ENCODE measurements at regions not wholly inside any gene's neighbourhood (a gene's known extent, or its start where the extent isn't known, plus 50 kb on each side); places are given as distances from the start of the nearest gene placed in this dataset.

DNA sequence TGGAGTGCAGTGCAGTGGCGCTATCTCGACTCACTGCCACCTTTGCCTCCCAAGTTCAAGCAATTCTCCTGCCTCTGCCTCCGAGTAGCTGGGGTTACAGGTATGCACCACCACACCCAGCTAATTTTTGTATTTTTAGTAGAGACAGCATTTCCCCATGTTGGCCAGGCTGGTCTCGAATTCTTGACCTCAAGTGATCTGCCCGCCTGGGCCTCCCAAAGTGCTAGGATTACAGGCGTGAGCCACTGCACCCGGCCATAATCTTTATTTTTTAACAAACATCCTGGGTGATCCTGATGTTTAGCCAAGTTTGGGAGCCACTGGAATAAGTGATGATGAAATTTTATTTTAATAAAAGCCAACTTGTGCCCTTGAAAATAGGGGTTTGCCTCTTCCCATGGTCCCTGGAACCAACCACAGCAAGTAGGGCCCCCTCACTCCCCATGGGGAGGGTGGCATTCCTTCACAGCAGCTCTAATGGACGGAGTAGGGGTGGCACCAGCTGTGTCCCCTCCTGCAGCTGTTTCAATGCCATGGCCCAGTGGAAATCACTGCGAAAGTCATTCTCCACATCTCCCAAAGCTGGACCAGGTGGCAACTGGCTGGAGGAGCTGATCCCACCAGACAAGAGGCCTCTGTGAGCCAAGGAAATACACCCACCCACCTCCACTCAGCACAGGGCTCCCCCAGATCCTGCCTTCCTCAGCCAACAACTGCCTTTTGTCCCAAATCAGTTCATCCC lies 194.8 kb downstream of the ZFP36L2 start:
- no peak for DNase-seq

GRCh38 chr2:43030551-43031307 lies 195.7 kb downstream of the ZFP36L2 start:
- no peak for DNase-seq

DNA sequence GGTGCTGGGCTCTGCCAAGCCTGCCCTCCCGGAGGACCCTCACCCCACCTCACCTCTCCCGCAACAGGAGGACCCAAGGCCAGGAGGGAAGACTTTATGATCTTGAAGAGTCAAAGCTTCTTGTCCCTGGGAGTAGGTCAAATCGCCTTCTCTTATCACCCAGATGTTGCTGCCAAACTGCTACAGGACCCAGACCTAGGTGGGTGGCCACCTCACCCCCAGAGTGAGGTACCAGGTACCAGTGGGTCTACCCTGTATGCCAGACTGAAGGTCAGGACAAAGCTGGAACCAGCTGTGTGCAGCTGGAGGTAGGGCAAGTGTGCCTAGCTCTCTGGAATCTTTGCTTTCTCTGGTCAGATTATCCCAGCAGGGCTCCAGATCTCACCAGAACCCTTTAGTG lies 197.2 kb downstream of the ZFP36L2 start:
- no peak for DNase-seq

GRCh38 chr2:43028188-43028587 lies 198.2 kb downstream of the ZFP36L2 start:
- DNase-seq = no peak

- no peak for DNase-seq
Observed at GRCh38 chr2:43027097-43027873, 199.1 kb downstream of the ZFP36L2 start.

GRCh38 chr2:43026426-43027096 lies 199.8 kb downstream of the ZFP36L2 start:
- no peak for DNase-seq

- DNase-seq = no peak
Observed at GRCh38 chr2:43025709-43026295, 200.6 kb downstream of the ZFP36L2 start.

GRCh38 chr2:43024515-43025011 lies 201.8 kb downstream of the ZFP36L2 start:
- DNase-seq = peak in 1 of 2 experiments; percentile 48

DNA sequence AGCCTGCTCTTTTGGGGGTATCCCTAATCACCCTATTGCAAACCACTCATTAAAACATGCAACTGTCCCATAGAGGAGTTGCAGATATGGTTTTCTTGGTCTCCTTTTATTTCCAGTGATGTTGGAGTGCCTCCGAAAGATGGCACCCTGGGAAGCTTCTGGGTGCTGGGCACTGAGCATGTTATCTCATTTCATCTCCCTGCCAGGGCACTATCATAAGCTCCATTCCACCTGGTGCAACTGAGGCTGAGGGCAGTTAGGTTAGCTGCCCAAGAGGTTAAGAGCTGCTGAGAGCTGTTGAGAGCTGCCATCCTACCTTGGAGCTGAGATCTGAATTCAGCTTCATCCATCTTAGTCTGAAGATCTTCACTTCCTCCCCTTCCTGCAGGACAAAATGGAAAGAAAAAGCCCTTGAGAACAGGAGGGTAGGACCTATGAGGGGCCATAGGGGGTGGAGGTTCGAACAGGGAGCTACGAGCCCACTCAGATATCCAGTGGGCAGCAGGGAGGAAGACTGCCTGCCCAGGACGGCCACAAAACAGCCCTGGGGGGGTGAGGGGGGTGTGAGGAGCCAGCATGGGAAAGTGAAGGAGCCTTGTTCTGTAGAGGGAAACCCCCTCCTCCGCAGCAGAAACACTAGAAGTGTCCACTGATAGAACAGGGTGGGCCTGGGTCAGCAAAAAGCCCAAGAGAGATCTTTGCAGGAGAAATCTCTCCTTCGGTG lies 202.5 kb downstream of the ZFP36L2 start:
- no peak for DNase-seq

- DNase-seq = no peak
Observed at GRCh38 chr2:43022896-43023295, 203.5 kb downstream of the ZFP36L2 start.

DNA sequence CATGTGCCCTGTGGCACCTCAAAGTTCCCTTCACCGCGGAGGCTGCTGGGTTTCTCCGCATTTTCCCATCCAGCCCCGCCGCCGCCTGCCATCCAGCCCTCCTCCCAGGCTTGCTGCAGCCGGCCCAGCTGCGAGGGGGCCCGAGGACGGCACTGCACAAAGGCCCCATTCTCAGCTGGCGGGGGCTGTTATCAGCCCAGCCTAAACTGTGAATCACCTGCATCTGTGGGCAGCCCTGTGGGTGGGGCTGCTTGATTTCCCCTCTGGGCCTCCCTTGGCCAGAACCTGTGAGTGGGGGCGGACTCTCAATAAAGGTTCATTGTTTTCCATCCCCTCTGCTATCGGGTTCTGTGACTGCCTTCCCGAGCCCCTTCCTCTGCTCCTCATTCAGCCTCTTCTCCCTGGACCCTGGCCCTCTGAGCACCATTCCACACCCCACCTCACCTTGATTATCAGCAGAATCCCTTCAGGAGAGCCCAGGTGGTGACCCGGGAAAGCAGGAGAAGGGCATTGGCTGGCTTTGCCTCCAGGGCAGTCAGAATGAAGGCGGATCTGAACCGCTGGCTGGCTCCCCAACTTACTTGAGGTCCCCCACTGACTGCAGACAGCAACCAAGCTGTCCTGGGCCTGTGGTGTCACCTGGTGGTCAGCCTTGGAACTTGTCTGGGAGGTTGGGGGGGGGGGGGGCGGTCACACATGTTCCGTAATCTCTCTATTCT lies 204.5 kb downstream of the ZFP36L2 start:
- no peak for DNase-seq

- DNase-seq = no peak
Observed at GRCh38 chr2:43020990-43021669, 205.3 kb downstream of the ZFP36L2 start.

GRCh38 chr2:43020296-43020695 lies 206.1 kb downstream of the ZFP36L2 start:
- DNase-seq = no peak

- DNase-seq = no peak
Observed at GRCh38 chr2:43019536-43020183, 206.7 kb downstream of the ZFP36L2 start.

DNA sequence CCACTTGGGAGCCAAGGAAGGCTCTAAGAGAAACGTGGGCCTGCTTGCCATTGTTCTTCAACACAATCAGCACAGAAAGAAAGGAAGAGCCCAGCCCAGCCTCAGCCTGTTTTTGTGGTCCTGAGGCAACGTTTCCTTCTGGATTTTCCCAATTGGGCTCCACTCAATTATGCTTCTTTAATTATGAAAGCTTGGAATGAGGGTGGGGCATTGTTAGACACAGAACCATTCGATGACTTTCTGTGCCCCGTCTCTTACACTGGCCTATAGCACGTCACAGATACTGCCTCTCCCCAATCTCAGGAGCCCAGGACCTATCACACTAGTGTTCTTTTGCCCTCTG lies 207.4 kb downstream of the ZFP36L2 start:
- no peak for DNase-seq

DNA sequence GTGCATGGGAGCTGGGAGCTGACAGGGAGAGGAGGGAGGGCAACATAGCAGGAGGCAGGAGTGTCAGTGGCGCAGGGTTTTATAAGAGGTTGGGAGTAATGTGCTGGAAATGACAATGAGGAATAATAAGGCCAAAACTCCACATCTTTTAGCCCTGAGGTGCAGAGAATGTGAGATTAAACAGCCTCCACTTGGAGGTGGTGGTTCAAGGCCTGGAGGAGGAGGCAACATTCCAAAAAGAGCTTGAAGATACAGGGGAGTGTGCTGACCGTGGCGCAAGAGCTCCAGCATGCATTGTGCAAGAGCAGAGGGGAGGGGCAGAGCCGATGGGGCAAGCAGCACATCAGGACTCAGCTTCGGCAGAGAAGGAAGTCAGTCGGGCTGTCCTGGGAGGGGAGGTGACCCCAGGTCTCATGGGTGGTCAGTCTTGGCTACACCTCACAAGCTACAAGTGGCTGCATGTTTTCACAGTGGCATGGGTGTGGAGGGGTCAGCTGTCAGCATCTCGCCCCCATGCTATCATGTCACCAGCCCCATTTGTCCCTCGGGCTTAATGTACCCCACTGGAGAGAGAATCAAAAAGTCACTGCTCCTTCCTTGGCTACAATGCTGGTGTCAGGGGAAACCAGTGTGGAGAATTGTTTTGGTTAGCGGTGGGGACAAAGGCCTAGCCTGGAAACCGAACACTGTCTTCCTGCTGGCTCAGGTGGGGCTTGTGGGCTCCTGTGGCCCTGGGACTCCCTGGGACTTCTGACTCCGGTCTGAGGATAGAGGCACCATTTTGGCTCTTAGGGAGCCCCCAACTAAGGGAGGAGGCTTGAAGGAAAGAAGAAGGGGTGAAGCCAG lies 208.0 kb downstream of the ZFP36L2 start:
- DNase-seq = no peak

- no peak for DNase-seq
Observed at GRCh38 chr2:43013821-43014345, 212.5 kb downstream of the ZFP36L2 start.

- no peak for DNase-seq
Observed at GRCh38 chr2:43012966-43013365, 213.4 kb downstream of the ZFP36L2 start.

- DNase-seq = no peak
Observed at GRCh38 chr2:43011158-43011491, 215.3 kb downstream of the ZFP36L2 start.
